HG03039 (cell line): ENCODE measurements at regions not wholly inside any gene's neighbourhood (a gene's known extent, or its start where the extent isn't known, plus 50 kb on each side); places are given as distances from the start of the nearest gene placed in this dataset.

Experiments
- ATAC-seq: cut with Tn5 transposase; IDR thresholded peaks from one replicate; pipeline ENCODE4 v1.9.1; 2021; ENCODE audit warnings: mild to moderate bottlenecking, moderate library complexity; ENCODE audit not compliant: unreplicated experiment

DNA sequence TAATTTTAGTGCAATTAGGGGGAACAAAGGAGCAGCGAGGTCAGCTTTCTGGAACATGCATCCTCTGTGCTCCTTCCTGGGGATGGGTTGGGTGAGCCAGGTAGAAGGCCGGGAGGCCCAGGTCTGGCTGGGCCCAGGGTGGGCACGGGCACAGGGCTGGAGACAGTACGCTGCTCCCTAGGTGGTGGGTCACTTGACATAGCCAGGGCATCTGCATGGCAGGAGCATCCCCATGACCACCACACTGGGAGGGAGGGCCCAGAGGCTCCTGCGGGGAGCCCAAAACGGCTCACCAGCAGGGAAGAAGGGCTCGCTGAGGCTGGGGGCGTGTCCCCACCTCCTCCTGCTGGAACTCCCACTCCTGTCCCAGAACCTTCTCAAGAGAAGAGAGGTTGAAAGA is 216.8 kb downstream of the NXNL2 start:
- ATAC-seq = no peak

DNA sequence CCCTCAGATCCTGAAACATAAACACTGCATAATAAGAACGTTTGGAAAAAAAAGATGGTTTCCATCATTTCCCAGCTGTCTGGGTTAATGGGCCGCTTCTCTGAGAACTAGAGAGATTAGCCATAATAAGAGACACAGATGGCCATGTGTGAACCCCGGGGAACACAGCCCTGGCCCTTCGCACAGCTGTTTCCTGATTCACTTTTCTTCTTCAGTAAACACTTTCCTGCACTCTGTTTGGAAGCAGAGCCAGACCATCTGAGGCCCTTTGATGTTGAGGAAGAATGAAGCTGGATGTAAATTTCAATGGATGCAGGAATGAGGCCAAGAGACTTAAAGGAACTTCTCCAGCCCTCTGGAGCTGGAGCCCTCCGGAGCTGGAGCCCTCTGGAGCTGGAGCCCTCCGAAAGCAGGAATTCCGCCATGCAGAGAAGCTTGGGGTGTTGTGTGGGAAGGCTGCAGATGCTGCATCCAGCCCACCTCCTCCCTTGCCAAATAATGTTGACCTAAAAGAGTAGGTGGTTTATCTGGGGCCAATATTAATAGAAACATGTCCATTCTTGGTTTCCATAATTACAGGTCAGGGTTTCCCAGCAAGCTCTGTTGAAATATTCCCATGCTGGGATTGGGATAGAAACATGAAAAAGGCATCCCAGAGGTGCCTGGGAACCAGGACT is 218.9 kb downstream of the NXNL2 start:
- ATAC-seq = no peak

DNA sequence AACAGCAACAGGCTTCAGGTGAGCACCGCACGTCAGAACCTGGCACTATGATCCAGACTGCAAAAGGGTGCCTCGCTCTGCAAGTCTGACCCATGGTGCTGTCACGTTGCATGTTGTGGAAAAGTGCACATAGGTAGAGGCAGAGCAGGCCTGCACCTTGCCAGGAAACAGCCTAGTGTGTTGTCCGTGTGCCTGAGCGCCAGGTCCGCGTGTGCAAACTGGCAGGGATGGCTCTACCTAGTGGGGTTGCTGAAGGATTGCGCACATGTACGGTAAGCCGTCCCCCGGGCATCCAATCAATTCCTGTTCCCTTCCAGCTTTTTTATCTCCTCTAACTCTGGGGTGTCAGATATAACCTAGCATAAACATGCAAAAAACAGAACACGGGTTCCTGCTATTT is 219.5 kb downstream of the NXNL2 start:
- ATAC-seq = no peak

GRCh38 chr9:88754886-88755285 is 219.9 kb downstream of the NXNL2 start:
- ATAC-seq = no peak

- ATAC-seq = no peak
Measured at GRCh38 chr9:88757406-88758010, 222.5 kb downstream of the NXNL2 start.

- ATAC-seq = no peak
Measured at GRCh38 chr9:88759364-88759763, 224.4 kb downstream of the NXNL2 start.

DNA sequence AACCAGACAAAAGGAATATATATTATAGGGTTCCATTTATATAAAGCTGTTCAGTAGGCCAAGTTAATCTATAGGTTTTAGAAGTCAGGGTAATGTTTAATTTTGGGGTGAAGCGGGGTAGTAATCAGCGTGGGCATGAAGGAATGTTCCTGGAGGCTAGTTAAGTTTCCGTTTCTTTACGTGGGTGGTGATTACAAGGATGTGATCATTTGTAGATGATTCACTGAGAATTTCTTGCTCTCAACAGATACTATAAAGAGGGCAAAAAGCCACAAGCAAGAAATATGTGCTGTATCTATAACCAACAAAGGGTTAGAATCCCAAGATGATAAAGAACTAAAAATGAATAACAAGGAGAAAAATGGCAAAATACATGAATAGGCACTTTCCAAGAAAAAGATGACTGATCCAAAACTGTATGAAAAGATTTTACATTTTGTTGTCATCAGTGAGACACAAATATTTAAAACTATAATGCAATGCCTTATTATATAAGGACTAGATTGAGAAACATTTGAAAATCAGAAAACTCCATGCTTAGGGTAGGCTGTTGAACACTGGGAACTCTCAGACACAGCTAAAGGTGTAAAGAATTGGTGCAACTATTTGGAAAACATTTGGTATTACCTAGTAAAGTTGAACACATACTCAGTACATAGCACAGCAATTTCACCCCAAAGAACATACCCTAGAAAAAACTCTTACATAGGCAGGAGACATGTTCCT is 224.3 kb upstream of the S1PR3 start:
- ATAC-seq = no peak

DNA sequence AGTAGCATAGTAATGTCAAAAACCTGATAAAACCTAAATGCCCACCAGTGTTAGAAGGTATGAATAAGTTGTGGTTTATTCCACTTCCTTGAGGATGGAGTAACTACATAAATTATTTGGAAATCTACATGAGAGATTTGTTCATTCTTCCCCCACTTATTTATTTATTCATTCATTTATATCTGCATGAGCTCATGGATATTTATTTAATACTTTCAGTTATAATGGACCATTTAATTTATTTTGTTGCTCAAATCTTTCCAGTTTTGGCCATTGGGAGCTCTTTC is 223.8 kb upstream of the S1PR3 start:
- no peak for ATAC-seq

DNA sequence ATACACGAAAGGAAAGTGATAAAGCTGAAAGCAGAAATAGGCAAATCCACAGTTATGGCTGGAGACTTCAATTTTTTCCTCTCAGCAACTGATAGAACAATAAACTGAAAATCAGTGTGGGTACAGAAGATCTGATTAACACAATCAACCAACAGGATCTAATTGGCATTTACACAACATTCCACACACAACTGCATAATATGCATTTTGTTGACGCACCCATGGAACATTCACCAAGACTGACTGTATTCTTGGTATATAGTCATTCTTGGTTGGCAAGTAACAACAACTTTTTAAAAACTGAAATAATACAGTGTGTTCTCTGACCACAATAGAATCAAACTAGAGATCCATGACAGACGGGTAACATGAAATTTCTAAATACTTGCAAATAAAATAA is 218.7 kb upstream of the S1PR3 start:
- no peak for ATAC-seq

- ATAC-seq = no peak
Measured at GRCh38 chr9:88773126-88773525, 218.1 kb upstream of the S1PR3 start.

GRCh38 chr9:88773627-88774244 is 217.5 kb upstream of the S1PR3 start:
- ATAC-seq = no peak

DNA sequence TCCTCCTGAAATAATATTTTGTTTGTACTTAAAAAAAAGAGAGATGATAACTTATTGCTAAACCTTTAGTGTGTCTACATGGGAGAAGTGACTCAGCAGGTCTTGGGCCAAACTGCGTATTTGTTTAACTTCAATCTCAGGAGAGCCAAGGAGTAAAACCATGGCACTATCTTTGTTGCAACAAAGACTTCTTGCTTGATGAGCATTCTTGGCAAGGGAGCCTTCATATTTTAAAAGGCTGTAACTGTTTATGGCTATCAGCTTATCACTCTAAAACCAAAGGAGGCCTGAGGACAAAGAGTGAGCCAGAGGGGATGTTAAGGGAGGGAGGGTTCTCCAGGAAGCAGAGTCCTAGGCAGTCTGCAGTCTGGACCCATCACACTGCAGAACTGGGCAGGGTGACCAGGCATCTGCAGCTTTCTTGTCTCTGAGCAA is 216.2 kb upstream of the S1PR3 start:
- no peak for ATAC-seq

DNA sequence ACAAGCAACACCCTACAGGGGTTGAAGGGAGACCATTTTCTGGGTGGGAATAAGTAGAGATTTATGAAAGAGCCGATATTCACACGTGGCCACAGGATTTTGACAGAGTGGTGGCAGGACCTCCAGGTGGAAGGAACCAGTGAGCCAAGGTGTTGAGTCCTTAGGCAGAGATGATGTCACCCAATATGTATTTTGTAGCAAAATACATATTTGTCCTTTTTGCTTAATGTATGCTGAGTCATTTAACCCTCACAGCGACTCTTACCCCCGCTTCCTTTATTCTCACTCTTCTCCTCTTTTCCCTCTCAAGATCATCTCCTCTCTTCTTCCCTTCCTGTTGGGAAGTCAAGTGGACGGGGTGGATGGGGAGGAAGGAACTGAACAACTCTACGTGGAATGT is 215.7 kb upstream of the S1PR3 start:
- no peak for ATAC-seq

GRCh38 chr9:88775966-88776365 is 215.3 kb upstream of the S1PR3 start:
- ATAC-seq = no peak

DNA sequence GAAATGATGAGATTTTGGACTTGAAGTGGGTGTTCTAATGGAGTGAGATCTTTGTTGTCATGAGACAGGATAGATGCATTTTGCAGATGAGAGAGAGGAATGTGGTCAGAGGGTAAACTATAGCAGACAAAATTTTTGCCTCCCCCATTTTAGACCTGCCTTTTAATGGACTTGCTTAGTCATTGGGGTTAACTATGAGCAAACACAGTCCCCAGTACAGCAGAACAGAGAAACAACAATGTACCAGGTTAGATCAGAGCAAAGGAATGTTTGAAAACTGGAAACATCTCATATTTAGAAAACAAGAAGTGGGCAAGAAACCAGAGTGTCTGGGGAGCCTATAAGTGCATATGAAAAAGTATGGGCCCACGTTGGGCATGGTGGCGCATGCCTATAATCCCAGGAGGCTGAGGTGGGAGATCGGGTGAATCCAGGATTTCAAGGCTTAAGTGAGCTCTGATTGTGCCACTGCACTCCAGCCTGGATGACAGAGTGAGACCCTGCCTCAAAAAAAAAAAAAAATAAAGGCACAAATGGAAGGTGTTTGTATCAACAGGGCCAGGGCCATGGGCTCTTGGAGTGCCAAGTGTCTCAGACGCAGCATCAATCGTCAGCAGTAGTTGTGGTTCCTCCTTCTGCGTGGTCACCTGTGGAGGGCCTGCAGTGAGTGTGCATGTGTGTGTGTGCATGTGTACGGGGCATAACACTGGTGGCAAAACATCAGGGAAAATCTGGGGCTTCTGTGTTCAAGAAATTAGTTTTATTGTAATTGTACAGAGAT is 214.4 kb upstream of the S1PR3 start:
- no peak for ATAC-seq

- no peak for ATAC-seq
Measured at GRCh38 chr9:88777498-88778312, 213.6 kb upstream of the S1PR3 start.

- no peak for ATAC-seq
Measured at GRCh38 chr9:88781628-88782391, 209.5 kb upstream of the S1PR3 start.

DNA sequence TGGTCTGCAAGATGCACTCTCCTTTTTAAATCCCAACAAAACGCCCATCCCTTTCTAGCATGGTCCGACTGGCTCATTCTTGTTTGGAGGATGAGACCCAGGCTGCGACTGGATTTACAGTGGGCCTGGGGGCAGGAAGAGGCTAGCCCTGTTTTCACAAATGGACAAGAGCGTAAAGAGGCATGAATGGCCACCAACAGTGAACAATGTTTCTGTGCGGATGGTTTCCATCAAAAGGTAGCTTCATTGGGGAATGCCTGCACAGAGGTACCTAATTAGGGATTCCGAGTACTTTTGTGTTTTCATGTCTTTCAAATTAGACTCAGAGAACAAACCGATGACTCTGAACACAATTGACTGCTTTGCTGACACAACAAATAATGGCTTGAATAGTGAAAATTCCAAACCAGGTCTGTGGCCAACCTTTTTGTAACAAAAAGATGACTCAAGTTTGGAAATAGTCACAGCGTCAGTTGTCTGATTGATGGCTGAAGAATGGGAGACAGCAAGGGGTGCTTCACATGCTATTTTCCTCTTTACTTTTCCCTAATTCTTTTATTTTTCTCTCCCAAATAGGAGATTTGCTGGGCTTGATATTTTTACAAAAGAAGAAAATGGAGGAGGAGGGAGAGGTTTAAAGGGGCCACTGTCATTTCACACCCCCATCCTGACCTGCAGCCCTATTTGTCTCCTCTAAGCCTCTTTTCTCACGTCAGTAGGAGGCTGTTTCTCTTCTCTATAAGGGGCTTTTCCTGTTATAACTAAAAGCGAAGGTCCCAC is 208.1 kb upstream of the S1PR3 start:
- ATAC-seq = no peak

- no peak for ATAC-seq
Measured at GRCh38 chr9:88783711-88784083, 207.6 kb upstream of the S1PR3 start.
